ENCODE measurements at regions not wholly inside any gene's neighbourhood (a gene's known extent, or its start where the extent isn't known, plus 50 kb on each side); places are given as distances from the start of the nearest gene placed in this dataset.

- no peak for DNase-seq
These were observed 104.5 kb upstream of the TAF1B start for GRCh38 chr2:9738535-9739496.

GRCh38 chr2:9739531-9739964 is 103.7 kb upstream of the TAF1B start:
- peak; percentile 37 for DNase-seq

- no peak for DNase-seq
These were observed 102.7 kb upstream of the TAF1B start for GRCh38 chr2:9740382-9741073.

GRCh38 chr2:9741110-9741509 is 102.2 kb upstream of the TAF1B start:
- DNase-seq, result no peak

- no peak for DNase-seq
These were observed 100.7 kb upstream of the TAF1B start for GRCh38 chr2:9742601-9743000.

- no peak for DNase-seq
These were observed 98.8 kb upstream of the TAF1B start for GRCh38 chr2:9744256-9745004.

GRCh38 chr2:9745153-9745899 is 97.9 kb upstream of the TAF1B start:
- no peak for DNase-seq

GRCh38 chr2:9747396-9747795 is 95.9 kb upstream of the TAF1B start:
- DNase-seq, result no peak

GRCh38 chr2:9748577-9748976 is 94.7 kb upstream of the TAF1B start:
- DNase-seq, result no peak

- DNase-seq, result no peak
These were observed 93.6 kb upstream of the TAF1B start for GRCh38 chr2:9749546-9750223.

GRCh38 chr2:9750224-9751215 is 92.8 kb upstream of the TAF1B start:
- DNase-seq, result no peak

GRCh38 chr2:9751831-9752230 is 91.4 kb upstream of the TAF1B start:
- DNase-seq, result no peak

- peak; percentile 72 for DNase-seq
These were observed 90.6 kb upstream of the TAF1B start for GRCh38 chr2:9752441-9753275.

GRCh38 chr2:9753276-9753600 is 90.0 kb upstream of the TAF1B start:
- DNase-seq, result no peak

GRCh38 chr2:9753665-9754531 is 89.4 kb upstream of the TAF1B start:
- peak; percentile 20 for DNase-seq

- no peak for DNase-seq
These were observed 88.8 kb upstream of the TAF1B start for GRCh38 chr2:9754532-9754887.

- DNase-seq, result no peak
These were observed 88.3 kb upstream of the TAF1B start for GRCh38 chr2:9755008-9755407.

GRCh38 chr2:9755638-9756037 is 87.6 kb upstream of the TAF1B start:
- DNase-seq, result no peak

GRCh38 chr2:9756692-9757250 is 86.5 kb upstream of the TAF1B start:
- no peak for DNase-seq

Measured in activated gamma-delta T cell (primary cell).